Ovary (tissue), 7 donors: ENCODE measurements at regions not wholly inside any gene's neighbourhood (a gene's known extent, or its start where the extent isn't known, plus 50 kb on each side); places are given as distances from the start of the nearest gene placed in this dataset.

ENCODE experiments used
- DNase-seq, 5 donors: peaks; one replicate each; pipeline ENCODE4 v3.0.0-alpha.2; 2019 to 2020
- H3K27ac ChIP-seq, 2 donors: fragments of 200-600 bp; one replicate each; pipeline versions ENCODE4 v1.5.1 to v1.8.0; 2019 to 2022
- H3K27me3 ChIP-seq: fragments of 200-600 bp; one replicate; pipeline ENCODE4 v1.8.0; 2022
- H3K36me3 ChIP-seq: fragments of 200-600 bp; sonication (generic); one replicate; pipeline ENCODE4 v1.5.1; 2019
- H3K4me1 ChIP-seq: one replicate; pipeline ENCODE4 v1.8.1; 2013; ENCODE audit warnings: mild to moderate bottlenecking, moderate library complexity; ENCODE audit not compliant: insufficient read depth
- H3K4me3 ChIP-seq: fragments of 200-600 bp; sonication (generic); one replicate; pipeline ENCODE4 v1.5.1; 2017
- H3K9me3 ChIP-seq, 2 donors: fragments of 200-600 bp in 1 of 2; sonication (generic) in 1 of 2; one replicate each; pipeline versions ENCODE4 v1.5.1 to v1.8.1; 2013 to 2019; ENCODE audit warnings: mild to moderate bottlenecking in 1 of 2, moderate library complexity in 1 of 2
- EP300 ChIP-seq: sonication (generic); formaldehyde crosslinking; IDR thresholded peaks from one replicate; pipeline ENCODE4 v1.6.1; 2017; ENCODE audit warnings: antibody characterized with exemption
- POLR2A ChIP-seq: fragments of 450-650 bp; IDR thresholded peaks from one replicate; pipeline ENCODE4 v1.6.1; 2017; ENCODE audit warnings: antibody characterized with exemption, mild to moderate bottlenecking, moderate library complexity
- WGBS, 3 donors: extraction: QIAGEN DNeasy Blood & Tissue Kit in 1 of 3; methylation state at CpG; one replicate each; pipeline versions ENCODE4 v1.1.5 to v1.1.7; 2013 to 2017; 5-methylcytosine and 5-hydroxymethylcytosine counted together
- intact Hi-C, 4 donors: fragments of 100-400 bp; cut with DNase I; formaldehyde crosslinking; loops; one replicate each; pipeline versions ENCODE4 v1.11.0 to v1.15.1; 2022 to 2023
- TF ChIP-seq, protein P1 (sequence below), 3 donors: fragments of 450-650 bp in 2 of 3; fragments of 200-600 bp in 1 of 3; IDR thresholded peaks; one replicate each; pipeline versions ENCODE4 v1.5.1 to v1.8.0; 2016 to 2022; ENCODE audit warnings: antibody characterized with exemption in 3 of 3, mild to moderate bottlenecking in 1 of 3
- donor health status: DM: no; HTN: no; CAD: no; lungs with moderate emphysema.
- donor health status: DM: no; HTN: no; CAD: no.
- donor health status: Bipolar disorder and iron deficiency.
- donor health status: DM: no; HTN: no; CAD: no.
- donor health status: DM: yes; HTN: yes; CAD: no.

GRCh38 chr2:66960161-66960560, 437.0 kb upstream of the ETAA1 start:
- Histone ChIP-seq H3K36me3 (no peaks in the 10 kb centered on the region), H3K27me3 (no peaks in the 10 kb centered on the region), H3K27ac (no peak overlapping the region), H3K4me1 (no peaks in the 10 kb centered on the region), H3K4me3 (no peak overlapping the region), H3K9me3 (no peaks in the 10 kb centered on the region)
- intact Hi-C loops = no loop called here
- TF ChIP-seq EP300 (no peak), POLR2A (no peak)
- TF ChIP-seq, protein P1, sequence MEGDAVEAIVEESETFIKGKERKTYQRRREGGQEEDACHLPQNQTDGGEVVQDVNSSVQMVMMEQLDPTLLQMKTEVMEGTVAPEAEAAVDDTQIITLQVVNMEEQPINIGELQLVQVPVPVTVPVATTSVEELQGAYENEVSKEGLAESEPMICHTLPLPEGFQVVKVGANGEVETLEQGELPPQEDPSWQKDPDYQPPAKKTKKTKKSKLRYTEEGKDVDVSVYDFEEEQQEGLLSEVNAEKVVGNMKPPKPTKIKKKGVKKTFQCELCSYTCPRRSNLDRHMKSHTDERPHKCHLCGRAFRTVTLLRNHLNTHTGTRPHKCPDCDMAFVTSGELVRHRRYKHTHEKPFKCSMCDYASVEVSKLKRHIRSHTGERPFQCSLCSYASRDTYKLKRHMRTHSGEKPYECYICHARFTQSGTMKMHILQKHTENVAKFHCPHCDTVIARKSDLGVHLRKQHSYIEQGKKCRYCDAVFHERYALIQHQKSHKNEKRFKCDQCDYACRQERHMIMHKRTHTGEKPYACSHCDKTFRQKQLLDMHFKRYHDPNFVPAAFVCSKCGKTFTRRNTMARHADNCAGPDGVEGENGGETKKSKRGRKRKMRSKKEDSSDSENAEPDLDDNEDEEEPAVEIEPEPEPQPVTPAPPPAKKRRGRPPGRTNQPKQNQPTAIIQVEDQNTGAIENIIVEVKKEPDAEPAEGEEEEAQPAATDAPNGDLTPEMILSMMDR (IDR thresholded peaks at IDR 0.05) = no peak
- 78 to 93% (median 93%) methylated on average over 7 of the region's 7 CpGs for WGBS, 3 donors
- DNase-seq = no peak

DNA sequence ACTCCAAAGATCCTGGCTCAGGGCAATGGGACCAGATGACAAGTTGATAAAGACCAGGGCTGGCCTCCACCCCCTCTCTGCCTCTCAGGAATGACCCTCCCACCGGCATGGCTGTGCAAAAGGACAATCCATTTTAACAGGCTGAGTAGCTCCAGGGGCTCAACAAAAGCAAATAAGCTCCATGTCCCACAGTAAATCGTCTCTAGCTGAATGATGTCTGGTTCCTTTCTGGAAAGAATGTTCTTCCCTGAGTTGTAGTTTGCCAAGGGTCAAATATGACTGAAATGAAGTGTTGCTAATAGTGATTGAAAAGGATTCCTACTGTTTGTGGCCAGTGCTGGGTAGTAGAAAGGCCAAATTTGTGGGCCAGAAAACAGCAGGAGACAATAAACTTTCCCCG, 434.4 kb upstream of the ETAA1 start:
- H3K36me3 ChIP-seq = no peaks in the 10 kb centered on the region
- TF ChIP-seq EP300 = no peak
- no peak for TF ChIP-seq POLR2A
- TF ChIP-seq, protein P1 (IDR thresholded peaks at IDR 0.05) = no peak
- 41 to 73% (median 65%) methylated on average over 3 of the region's 3 CpGs for WGBS, 3 donors
- H3K9me3 ChIP-seq = no peaks in the 10 kb centered on the region
- intact Hi-C loops = no loop called here
- no peak overlapping the region for H3K27ac ChIP-seq
- H3K4me1 ChIP-seq = no peaks in the 10 kb centered on the region
- H3K27me3 ChIP-seq = no peaks in the 10 kb centered on the region
- DNase-seq = no peak
- H3K4me3 ChIP-seq = no peak overlapping the region

- intact Hi-C loops = no loop called here
- no peaks in the 10 kb centered on the region for H3K36me3 ChIP-seq
- WGBS, 3 donors = 65 to 76% (median 66%) methylated on average over 3 of the region's 3 CpGs
- H3K4me1 ChIP-seq = no peaks in the 10 kb centered on the region
- no peak overlapping the region for H3K4me3 ChIP-seq
- H3K27ac ChIP-seq = no peak overlapping the region
- H3K9me3 ChIP-seq = no peaks in the 10 kb centered on the region
- TF ChIP-seq POLR2A (no peak), EP300 (no peak)
- TF ChIP-seq, protein P1 (IDR thresholded peaks at IDR 0.05) = no peak
- no peaks in the 10 kb centered on the region for H3K27me3 ChIP-seq
- DNase-seq = no peak
These were observed 430.5 kb upstream of the ETAA1 start for GRCh38 chr2:66966631-66967030.

GRCh38 chr2:66968946-66969345, 428.2 kb upstream of the ETAA1 start:
- intact Hi-C loops = no loop called here
- no peaks in the 10 kb centered on the region for H3K36me3 ChIP-seq
- no peak for DNase-seq
- TF ChIP-seq, protein P1 (IDR thresholded peaks at IDR 0.05) = no peak
- no peak for TF ChIP-seq EP300
- TF ChIP-seq POLR2A = no peak
- H3K27ac ChIP-seq = no peak overlapping the region
- no peak overlapping the region for H3K4me3 ChIP-seq
- H3K9me3 ChIP-seq = no peaks in the 10 kb centered on the region
- 79 to 87% (median 87%) methylated on average over 3 of the region's 3 CpGs for WGBS, 3 donors
- H3K27me3 ChIP-seq = no peaks in the 10 kb centered on the region
- H3K4me1 ChIP-seq = no peaks in the 10 kb centered on the region

- no peak overlapping the region for H3K27ac ChIP-seq
- H3K27me3 ChIP-seq = no peaks in the 10 kb centered on the region
- TF ChIP-seq, protein P1 (IDR thresholded peaks at IDR 0.05) = no peak
- TF ChIP-seq POLR2A = no peak
- no peak for TF ChIP-seq EP300
- 67 to 78% (median 72%) methylated on average over 2 of the region's 2 CpGs for WGBS, 3 donors
- no peak overlapping the region for H3K4me3 ChIP-seq
- intact Hi-C loops = no loop called here
- H3K4me1 ChIP-seq = no peaks in the 10 kb centered on the region
- H3K36me3 ChIP-seq = no peaks in the 10 kb centered on the region
- no peak for DNase-seq
- no peaks in the 10 kb centered on the region for H3K9me3 ChIP-seq
These were observed 416.1 kb upstream of the ETAA1 start for GRCh38 chr2:66981074-66981473.
